Embryonic facial prominence (tissue), 1 donor: ENCODE measurements at regions not wholly inside any gene's neighbourhood (a gene's known extent, or its start where the extent isn't known, plus 50 kb on each side); places are given as distances from the start of the nearest gene placed in this dataset.
A peak's percentile ranks its signal among the peaks of the same experiment; 100 is the strongest.
"Not testable (repeated sequence)": the region's sequence is repeated elsewhere in the genome, so short reads cannot be mapped to it uniquely, and the experiment has no call there.

ENCODE experiments used
- DNase-seq: peaks from one replicate; pipeline ENCODE4 v3.0.0-alpha.2; 2016; ENCODE audit errors: extremely low spot score

DNA sequence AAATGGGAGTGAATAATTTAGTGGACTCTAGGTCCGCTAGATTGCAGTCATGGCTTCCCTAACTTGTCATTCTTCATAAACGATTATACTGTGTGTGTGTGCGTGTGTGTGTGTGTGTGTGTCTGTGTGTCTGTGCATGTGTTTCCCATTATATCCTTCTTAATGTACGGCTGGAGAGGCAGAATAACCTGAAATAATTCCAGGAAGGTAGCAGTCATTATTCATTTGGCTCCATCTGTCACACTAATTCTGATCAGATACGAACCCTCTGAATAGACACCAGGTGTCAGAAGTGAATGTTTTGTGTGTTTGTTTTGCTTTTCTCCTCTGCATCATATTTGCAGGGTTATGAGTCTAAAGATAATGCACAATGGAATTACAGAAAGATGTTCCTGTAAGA lies 372.9 kb downstream of the DOK5 start:
- DNase-seq, result no peak

DNA sequence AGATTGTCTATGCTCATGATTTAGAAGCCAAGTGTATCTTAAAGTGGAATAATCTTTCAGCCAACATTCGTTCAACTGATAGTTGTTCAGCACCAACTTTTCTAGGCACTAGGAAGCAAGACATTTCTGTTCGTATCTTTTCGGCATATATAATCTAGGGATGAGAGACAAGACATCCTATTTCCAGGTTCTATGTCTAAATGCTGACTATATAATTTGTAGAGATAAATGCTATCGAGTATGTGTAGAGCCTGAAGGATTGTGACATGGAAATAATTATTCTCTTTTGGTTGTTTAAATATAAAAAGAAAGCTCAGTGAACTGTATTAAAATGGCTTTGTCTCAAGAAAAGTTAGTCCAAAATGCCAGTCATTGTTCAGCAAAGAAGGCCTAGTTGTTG lies 371.6 kb downstream of the DOK5 start:
- no peak for DNase-seq

DNA sequence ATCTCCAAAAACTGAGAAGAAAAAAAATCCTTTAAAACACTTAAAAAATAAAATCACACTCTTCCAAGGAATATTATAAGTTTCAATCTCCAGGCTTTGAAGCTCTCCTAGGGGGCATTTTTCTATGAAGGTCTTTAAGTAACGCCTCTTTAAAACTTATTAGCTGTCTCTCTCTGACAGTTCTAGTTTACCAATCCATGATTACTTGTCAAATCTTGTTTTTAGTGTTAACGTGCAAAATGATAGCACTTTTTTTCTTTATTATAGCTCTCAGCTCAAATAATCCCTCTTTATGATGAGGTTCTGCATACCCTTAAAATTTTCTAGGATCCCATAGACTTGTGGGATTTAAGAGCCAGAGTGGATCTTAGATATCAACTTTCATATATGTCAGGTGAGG lies 369.0 kb downstream of the DOK5 start:
- no peak for DNase-seq

DNA sequence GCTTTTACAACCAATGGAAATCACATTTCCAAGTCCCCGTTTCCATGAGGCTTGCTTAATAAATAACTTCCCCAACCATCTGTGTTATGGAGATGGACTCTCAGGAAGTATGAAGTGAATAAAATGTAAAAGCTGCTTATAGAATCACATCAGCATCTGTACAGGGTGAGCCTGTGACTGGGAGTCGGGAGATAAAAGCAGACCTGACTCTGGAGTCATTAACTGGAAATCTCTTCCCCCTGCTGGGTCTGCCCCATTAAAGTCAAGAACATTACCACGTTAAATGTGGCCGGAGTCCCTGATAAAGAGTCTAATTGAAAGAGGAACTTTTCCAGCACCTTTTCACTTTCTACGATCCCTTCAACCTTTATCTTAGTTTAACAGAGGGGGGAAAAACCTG lies 368.5 kb downstream of the DOK5 start:
- DNase-seq, result no peak

DNA sequence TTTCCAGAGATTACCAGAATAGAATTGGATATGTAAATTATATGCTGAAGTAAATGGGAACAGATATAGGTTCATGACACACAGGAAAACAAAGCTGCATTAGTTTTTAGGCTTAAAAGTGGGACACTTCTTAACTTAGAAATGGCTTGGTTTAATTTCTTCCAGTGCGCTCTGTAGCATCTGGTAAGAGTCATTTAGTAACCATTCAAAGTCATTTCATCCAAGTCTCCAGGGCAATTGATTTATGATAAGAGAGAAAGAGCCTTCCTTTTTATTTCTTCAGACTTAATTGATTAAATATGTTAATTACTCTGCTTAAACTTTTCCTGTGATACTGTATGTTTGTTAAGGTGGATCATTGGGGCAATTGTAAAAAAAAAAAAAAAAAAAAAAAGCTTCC lies 368.0 kb downstream of the DOK5 start:
- no peak for DNase-seq

DNA sequence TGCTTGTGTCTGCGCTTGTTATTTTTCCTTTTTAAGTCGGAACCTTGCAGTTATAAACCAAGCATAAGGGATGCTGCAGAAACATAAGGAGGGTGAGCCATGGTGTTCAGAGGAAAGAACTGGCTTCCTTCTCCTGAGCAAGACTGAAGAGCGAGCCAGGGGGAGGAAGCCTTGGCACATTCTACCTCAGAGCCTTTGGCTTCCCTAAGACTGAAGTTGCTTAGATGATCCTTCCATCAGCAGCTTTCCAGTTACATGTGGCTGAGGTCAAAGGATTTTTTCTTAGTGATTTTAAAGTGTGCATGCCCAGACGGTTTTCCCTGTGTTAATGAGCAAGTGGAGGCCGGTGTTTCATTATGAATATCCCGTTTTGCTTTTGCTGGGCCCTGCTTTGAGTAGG lies 363.8 kb downstream of the DOK5 start:
- no peak for DNase-seq

DNA sequence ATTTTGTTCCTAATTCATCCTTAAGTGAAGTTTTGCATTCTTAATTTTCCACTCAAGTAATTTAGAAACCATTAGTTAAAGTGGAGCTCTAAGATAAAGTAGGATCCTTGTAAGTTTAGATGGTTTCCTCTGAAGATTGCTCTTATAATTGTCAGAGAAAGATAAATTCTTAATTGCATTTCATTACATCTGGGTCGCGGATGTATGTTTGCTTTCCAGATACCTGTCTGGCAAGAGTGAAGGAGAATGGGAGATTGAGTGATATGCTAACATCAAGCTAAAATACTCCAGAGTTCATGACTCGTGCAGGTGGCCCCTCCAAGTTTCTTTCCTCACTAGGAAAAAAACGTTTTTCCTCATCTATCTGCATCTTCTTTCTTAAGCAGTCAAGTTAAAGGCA lies 361.8 kb downstream of the DOK5 start:
- DNase-seq, result no peak

DNA sequence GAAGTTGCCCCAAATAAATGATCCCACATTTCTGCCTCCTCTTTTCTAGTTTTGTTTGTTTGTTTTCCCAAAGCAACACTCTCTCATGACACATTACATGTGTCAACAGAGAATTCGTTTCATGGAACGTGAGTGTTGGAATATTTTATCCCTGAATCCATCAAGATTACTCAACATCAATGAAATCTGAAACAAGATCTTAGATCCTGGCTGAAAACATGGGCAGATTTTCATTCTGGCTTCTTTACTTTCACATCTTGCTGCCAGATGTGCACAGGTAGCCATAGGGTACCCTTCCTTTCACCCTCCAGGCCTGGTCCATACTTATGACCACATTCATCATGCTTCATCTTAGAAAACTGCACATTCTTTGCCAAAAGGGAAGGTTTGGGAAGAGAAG lies 347.0 kb downstream of the DOK5 start:
- no peak for DNase-seq

DNA sequence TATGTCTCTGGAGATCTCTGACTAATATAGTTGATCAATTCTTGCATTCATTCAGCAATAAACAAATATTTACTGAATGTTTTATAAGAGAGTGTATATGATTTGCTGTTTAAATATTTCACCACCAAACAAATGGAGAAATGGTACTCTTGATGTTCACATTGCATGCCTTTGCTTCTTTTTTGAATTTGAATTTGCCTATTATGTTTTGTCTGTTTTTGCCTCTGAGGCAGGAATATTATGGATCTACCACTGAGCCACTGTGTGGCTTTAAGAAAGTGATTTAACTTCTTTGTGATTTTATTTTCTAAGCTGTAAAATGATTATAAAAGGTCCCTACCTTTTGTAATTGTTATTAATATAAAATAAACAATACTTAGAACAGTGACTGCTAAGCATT lies 345.0 kb downstream of the DOK5 start:
- DNase-seq, result no peak

DNA sequence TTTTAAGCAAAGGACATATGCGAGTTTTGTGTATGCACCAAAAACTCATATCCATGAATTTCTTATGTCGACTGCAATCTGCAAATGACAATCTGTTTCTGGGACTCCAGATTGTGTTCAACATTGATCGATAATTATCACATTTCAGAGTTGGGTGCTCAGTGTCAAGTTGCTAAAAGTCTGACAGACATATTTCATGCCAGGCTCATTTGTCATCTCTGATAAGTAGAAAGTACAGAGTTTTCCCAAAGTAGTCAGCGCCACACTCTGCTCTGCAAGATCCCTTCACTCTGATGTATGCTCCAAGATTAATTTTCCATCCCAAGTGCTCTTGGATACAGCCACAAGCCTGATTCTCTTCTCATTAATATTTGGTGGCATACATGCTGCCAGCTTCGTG lies 331.1 kb downstream of the DOK5 start:
- no peak for DNase-seq

DNA sequence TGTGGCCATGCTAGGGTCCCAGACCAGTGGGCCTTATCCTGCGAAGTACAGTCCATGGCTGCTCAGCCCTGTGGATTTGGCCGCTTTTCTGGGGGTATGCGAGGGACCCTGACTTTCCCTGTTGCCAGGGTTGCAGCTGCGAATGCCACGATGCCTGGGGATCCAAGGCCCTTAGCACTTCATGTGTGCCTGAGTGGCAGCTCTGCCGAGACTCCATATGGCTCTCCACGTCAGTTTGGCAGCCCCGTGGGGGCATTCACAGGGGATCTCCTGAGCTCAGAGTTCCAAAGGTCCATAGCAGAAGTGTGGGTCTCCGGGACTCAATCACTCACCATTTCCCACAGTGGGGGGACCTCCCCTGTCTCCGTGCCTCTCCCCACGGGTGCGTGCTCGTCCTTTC lies 319.5 kb downstream of the DOK5 start:
- no peak for DNase-seq

DNA sequence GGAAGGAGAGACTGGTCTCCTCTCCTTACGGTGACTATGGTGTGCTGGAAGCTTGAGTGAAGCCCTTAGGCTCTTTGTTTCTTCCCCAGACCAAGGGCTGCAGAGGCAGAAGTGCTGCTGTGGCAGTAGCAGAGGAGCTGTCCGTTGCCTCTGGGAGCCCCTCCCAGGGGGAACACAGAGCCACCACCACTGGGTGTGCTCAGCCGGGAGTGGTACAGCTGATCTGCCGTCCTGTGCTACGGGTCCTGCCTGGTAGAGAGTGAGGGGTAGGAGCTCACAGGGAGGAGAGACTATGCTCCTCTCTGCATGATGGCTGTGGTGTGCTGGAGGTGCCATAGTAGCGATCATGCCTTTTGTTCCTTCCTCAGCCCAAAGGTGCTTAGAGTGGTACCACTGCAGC lies 318.7 kb downstream of the DOK5 start:
- no peak for DNase-seq

DNA sequence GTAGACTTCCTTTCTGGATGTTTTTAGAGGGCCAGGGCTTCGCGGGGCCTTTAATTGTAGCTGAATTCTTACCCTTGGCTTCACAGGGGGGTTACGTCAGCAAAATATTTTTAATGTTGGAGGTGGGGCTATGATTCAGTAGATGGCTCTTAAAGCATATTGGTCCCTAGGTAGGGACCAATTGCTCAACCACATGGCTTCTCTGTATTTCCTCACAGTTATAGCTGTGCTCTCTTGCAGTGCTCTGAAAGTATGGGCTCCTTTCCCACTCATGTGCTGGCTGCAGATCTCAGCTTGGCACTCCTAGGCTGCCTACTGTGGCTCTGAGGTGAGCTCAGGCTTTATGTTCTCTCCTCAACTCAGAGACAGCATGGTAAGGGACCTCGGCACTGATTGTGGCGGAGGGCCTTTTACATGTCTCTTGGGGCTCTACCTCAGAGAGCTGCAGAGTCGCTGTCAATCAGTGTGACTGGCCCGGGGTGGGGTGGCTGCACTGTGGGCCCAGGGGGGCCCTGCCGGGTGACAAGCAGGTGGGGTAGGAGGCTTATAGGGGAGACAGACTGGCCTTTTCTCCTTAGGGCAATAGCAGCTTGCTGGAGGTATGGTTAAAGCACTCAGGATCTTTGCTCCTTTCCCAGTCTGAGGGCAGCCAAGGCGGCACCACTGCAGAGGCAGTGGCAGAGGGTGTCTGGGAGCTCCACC lies 318.0 kb downstream of the DOK5 start:
- no peak for DNase-seq

DNA sequence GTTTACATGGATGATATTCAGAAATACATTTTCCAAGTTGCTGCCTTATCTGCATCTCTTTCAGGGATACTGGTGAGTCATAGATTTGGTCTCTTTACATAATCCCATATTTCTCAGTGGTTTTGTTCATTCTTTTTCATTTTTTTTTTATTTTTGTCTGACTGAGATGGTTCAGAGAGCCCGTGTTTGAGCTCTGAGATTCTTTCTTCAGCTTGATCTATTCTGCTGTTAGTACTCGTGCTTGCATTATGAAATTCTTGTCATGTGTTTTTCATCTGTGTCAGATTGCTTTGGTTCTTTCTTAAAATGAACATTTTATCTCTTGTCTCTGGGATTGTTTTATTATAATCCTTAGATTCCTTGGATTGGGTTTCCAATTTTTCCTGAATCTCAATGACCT lies 317.3 kb downstream of the DOK5 start:
- no peak for DNase-seq

DNA sequence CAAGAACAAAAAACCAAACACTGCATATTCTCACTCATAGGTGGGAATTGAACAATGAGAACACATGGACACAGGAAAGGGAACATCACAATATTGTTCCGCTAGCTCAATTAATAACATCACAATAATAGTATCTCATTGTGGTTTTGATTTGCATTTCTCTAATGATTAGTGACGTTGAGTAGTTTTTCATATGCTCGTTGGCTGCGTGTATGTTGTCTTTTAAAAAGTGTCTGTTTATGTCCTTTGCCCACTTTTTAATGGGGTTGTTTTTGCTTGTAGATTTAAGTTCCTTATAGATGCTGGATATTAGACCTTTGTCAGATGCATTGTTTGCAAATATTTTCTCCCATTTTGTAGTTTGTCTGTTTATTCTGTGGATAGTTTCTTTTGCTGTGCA lies 312.9 kb downstream of the DOK5 start:
- not testable (repeated sequence) for DNase-seq

DNA sequence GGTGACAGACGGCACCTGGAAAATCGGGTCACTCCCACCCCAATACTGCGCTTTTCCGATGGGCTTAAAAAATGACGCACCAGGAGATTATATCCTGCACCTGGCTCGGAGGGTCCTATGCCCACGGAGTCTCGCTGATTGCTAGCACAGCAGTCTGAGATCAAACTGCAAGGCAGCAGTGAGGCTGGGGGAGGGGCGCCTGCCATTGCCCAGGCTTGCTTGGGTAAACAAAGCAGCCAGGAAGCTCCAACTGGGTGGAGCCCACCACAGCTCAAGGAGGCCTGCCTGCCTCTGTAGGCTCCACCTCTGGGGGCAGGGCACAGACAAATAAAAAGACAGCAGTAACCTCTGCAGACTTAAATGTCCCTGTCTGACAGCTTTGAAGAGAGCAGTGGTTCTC lies 307.4 kb downstream of the DOK5 start:
- not testable (repeated sequence) for DNase-seq

DNA sequence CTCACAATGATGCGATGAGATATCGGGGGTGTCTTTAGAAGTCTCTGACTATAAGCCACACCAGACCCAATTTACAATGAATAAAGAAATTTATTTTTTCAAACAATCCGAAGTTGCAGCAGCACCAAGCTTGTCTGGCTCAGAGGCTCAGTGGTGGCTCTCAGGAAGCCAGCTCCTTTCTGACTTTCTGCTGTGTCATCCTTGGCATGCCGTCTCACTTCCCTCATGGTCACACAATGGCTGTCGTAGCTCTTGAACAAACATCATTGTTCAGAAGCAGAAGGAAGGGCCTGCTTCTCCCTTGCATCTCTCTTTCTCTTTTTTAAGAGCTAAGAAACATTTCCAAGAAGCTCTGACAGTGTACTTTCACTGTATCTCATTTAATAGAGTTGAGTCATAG lies 299.0 kb downstream of the DOK5 start:
- DNase-seq, result no peak

DNA sequence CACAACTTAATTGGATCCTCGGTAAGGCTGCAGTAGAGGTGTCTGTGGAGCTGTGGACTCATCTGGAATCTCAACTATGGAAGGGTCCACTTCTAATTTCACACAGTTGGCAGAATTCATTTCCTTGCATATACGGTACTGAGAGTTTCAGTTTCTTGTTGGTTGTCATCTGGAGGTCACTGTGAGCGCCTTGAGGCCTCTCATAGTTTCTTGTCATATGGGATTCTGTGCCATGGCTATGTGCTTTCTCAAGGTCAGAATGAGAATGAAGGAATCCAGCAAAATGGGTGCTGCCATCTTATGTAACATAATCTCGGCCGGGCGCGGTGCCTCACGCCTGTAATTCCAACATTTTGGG lies 298.2 kb downstream of the DOK5 start:
- no peak for DNase-seq

DNA sequence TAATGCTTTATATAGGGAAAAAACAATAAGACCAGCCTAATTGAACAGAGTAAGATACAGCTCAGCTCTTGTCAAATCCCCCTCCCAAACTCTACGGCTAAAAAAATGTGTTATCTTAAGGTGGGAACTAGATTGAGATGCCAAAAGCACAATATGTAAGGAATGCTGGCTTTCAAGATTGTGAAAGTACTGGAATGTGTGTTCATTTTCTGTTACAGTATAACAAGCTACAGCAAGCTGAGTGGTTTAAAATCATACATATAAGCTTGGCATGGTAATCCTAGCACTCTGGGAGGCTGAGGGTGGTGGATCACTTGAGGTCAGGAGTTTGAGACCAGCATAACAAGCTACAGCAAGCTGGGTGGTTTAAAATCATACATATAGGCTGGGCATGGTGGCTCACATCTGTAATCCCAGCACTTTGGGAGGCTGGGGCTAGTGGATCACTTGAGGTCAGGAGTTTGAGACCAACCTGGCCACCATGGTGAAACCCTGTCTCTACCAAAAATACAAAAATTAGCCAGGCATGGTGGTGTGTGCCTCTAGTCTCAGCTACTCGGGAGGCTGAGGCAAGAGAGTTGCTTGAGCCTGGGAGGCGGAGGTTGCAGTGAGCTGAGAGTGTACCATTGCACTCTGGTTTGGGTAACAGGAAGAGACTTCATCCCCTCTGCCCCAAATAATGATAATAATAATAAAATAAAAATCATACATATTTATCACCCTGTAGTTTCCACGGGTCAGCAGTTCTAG lies 297.7 kb downstream of the DOK5 start:
- peak; percentile 7 for DNase-seq

DNA sequence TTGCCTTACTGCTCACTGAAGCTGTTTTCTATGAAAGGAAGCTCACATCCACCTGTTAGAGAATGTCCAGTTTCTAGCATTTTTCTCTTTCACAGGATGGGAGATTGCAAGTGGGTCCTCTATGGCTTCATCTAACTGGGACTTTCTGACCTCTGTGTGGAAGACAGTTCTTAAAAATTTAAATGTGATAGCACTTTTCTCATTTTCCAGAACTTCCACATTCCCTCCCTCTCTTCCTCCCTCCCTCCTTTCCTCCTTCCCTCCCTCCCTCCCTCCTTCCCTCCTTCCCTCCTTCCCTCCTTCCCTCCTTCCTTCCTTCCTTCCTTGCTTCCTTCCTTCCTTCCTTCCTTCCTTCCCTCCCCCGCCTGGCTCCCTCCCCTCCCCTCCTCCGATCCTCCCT lies 291.1 kb downstream of the DOK5 start:
- no peak for DNase-seq

DNA sequence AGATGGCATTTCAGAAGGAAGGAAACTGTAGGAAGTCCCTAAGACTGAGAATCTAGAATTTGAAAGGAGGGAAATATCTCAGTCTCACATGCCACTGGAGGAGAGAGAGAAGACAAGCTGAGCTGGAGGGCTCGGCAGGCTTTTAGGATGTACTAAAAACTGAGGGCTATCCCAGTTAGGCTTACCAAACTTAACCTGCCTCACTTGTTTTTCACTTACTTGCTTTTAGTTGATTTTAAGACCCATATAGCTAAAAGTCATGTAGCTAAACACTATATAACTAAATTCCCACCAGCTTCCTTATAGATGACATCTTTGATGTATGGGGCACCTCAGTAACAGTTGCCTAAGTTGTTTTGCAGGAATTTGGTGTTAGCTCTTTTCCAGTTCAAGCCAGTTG lies 288.0 kb downstream of the DOK5 start:
- DNase-seq, result no peak

DNA sequence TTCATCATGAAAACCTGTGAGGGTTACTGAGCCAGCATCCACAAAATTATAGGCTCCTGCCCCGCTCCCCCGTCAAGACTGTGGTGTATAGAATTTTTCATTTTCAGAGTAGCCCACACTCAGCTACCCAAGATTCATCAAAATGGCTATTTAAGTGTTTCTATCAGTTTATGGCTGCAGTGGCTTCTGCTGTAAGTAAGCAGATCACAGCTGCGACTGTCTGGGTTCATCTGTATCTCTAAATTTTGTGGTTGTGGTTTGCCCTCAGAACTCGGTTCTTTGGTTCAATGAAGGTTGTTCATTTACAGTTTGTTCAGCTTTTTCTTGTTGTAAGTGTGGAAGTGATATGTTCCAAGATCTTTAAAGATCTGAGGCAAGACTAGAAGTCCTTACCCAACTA lies 284.2 kb downstream of the DOK5 start:
- no peak for DNase-seq

DNA sequence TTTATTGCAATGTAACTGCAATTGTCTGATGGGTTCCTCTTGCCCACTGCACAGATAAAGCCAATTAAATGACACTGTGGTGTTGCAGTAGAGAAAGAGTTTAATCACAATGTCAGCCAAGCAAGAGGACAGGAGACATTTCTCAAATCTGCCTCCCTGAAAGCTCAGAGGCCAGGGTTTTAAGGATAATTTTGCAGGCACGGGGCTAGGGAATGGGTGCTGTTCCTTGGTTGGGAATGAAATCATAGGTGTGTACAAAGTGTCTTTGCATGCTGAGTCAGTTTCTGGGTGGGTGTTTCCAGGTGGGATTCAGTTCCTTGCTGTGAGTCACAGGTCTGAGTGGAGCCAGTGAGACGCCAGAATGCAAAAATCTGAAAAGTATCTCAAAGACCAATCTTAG lies 271.4 kb downstream of the DOK5 start:
- no peak for DNase-seq

DNA sequence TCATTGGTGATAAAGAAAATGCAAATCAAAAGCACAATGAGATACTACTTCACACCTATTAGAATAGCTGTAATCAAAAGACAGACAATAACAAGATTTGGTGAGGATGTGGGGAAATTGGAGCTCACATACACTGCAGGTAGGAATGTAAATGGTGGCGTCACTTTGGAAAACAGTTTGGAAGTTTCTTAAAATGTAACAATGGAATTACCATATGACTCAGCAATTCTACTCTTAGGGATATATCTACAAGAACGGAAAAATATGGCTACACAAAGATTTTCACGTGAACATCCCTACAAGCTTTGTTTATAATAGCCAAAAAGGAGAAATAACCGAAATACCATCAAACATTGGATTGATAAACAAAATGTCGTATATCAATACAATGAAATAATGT lies 270.4 kb downstream of the DOK5 start:
- no peak for DNase-seq
